Keratinocyte (primary cell): ENCODE measurements at regions not wholly inside any gene's neighbourhood (a gene's known extent, or its start where the extent isn't known, plus 50 kb on each side); places are given as distances from the start of the nearest gene placed in this dataset.

Experiments used
- EZH2 ChIP-seq: IDR thresholded peaks from one replicate; pipeline ENCODE4 v1.6.1; 2012; ENCODE audit warnings: inconsistent platforms, mild to moderate bottlenecking, low read length, moderate library complexity
- TF ChIP-seq, protein P1 (sequence below), 3 experiments: IDR thresholded peaks in 1 of 3; conservative IDR thresholded peaks in 1 of 3; optimal IDR thresholded peaks in 1 of 3; 2 replicates in 2 of 3; 3 replicates in 1 of 3; pipeline versions ENCODE3 to v1.5.1; 2011; ENCODE audit warnings: low read length in 3 of 3, mild to moderate bottlenecking in 3 of 3, moderate library complexity in 2 of 3, control low read depth in 1 of 3, inconsistent platforms in 1 of 3; ENCODE audit not compliant: insufficient read depth in 2 of 3; ENCODE audit errors: extremely low read depth in 1 of 3

DNA sequence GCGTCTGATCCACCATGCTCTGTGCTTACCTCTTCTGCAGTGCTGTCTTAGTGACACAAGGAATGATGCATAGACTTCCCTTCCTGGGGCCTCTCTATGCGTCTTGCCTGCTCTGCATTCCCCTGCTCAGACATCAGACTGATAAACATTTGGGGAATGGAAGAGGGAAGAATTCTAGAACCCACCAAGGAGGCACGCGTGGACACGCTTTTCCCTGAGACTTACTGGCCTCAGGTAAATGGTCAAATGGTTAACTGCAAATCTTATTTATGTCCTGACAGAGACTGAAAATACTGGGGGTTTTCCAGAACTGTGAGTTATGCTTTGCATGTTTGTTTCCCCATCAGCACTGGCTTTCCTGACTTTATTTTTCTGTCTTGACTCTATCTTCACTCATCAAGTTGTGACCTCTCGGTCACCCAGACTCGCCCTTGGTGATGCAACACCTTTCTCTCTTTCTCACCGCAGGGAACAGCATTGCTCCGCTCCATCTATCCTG is 285.9 kb upstream of the FZD8 start:
- TF ChIP-seq, protein P1, sequence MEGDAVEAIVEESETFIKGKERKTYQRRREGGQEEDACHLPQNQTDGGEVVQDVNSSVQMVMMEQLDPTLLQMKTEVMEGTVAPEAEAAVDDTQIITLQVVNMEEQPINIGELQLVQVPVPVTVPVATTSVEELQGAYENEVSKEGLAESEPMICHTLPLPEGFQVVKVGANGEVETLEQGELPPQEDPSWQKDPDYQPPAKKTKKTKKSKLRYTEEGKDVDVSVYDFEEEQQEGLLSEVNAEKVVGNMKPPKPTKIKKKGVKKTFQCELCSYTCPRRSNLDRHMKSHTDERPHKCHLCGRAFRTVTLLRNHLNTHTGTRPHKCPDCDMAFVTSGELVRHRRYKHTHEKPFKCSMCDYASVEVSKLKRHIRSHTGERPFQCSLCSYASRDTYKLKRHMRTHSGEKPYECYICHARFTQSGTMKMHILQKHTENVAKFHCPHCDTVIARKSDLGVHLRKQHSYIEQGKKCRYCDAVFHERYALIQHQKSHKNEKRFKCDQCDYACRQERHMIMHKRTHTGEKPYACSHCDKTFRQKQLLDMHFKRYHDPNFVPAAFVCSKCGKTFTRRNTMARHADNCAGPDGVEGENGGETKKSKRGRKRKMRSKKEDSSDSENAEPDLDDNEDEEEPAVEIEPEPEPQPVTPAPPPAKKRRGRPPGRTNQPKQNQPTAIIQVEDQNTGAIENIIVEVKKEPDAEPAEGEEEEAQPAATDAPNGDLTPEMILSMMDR (optimal IDR thresholded peaks at IDR 0.05 in 1 of 3, IDR thresholded peaks at IDR 0.05 in 1 of 3, conservative IDR thresholded peaks at IDR 0.05 in 1 of 3; ENCODE audit: extremely low read depth in 1 of 3, insufficient read depth in 2 of 3, low read length in 3 of 3), result no peak
- TF ChIP-seq EZH2, result no peak
